NT2/D1 (cell line): ENCODE measurements at regions not wholly inside any gene's neighbourhood (a gene's known extent, or its start where the extent isn't known, plus 50 kb on each side); places are given as distances from the start of the nearest gene placed in this dataset.

Source experiments
- DNase-seq: peaks from one replicate; pipeline ENCODE4 v3.0.0-alpha.2; 2011; ENCODE audit warnings: low read depth, low spot score
- H3K27me3 ChIP-seq: 2 replicates; pipeline ENCODE4 v1.6.0; 2011; ENCODE audit warnings: mild to moderate bottlenecking; ENCODE audit not compliant: insufficient read length, insufficient read depth
- H3K36me3 ChIP-seq: 2 replicates; pipeline ENCODE4 v1.6.1; 2011; ENCODE audit warnings: mild to moderate bottlenecking, low read length, mixed read lengths; ENCODE audit not compliant: insufficient read depth, insufficient read length
- H3K4me1 ChIP-seq: 2 replicates; pipeline ENCODE4 v1.5.1; 2011; ENCODE audit not compliant: insufficient read depth, insufficient read length
- H3K4me3 ChIP-seq: 2 replicates; pipeline ENCODE4 v1.5.1; 2011; ENCODE audit warnings: low read depth; ENCODE audit not compliant: insufficient read length
- H3K9ac ChIP-seq: 2 replicates; pipeline ENCODE4 v1.6.0; 2011; ENCODE audit warnings: low read depth; ENCODE audit not compliant: insufficient read length
- H3K9me3 ChIP-seq: 2 replicates; pipeline ENCODE4 v1.5.1; 2011; ENCODE audit warnings: mild to moderate bottlenecking, low read length; ENCODE audit not compliant: insufficient read depth
- SUZ12 ChIP-seq: IDR thresholded peaks from 2 replicates; pipeline ENCODE4 v1.6.1; 2011; ENCODE audit not compliant: insufficient read length, insufficient read depth; ENCODE audit errors: extremely low read depth
- YY1 ChIP-seq: IDR thresholded peaks from 2 replicates; pipeline ENCODE4 v1.6.1; 2011; ENCODE audit not compliant: insufficient read length, insufficient read depth
- ZNF274 ChIP-seq: IDR thresholded peaks from 2 replicates; pipeline ENCODE4 v1.6.1; 2011; ENCODE audit warnings: mild to moderate bottlenecking, low read depth, low read length

- H3K9ac ChIP-seq = no peak overlapping the region
- no peak for DNase-seq
- no peaks in the 10 kb centered on the region for H3K9me3 ChIP-seq
- no peaks in the 10 kb centered on the region for H3K27me3 ChIP-seq
- H3K4me1 ChIP-seq = no peaks in the 10 kb centered on the region
- no peak overlapping the region for H3K4me3 ChIP-seq
- no peaks in the 10 kb centered on the region for H3K36me3 ChIP-seq
- TF ChIP-seq ZNF274 (no peak), YY1 (no peak)
Observed at GRCh38 chr10:128710798-128711183, 584.6 kb upstream of the MKI67 start.

DNA sequence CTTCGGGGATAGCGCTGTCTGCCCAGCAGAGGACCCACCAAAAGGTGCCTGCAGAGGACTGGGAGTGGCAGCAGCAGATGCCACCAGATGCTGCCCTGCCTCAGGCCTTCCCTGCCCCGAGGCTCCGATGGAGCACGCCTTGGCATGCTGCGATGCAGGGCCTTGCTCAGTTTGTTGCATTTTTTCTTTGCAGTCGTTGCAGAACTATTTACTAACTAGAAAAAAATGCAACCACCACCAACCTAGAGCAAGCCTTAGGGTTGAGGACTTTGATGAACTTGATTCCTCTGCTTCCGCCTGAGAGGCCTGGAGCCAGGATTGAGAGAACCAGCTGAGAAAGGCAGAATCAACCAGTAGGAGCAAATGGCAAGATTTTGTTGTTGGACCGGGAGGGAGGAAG lies 585.6 kb upstream of the MKI67 start:
- no peak for TF ChIP-seq ZNF274
- no peak for TF ChIP-seq SUZ12
- no peak for TF ChIP-seq YY1
- Histone ChIP-seq H3K4me1 (no peaks in the 10 kb centered on the region), H3K27me3 (no peaks in the 10 kb centered on the region), H3K36me3 (no peaks in the 10 kb centered on the region), H3K9me3 (no peaks in the 10 kb centered on the region), H3K4me3 (no peak overlapping the region), H3K9ac (no peak overlapping the region)
- DNase-seq = no peak

GRCh38 chr10:128712661-128713400 lies 586.6 kb upstream of the MKI67 start:
- H3K9me3 ChIP-seq = no peaks in the 10 kb centered on the region
- H3K4me3 ChIP-seq = no peak overlapping the region
- no peaks in the 10 kb centered on the region for H3K4me1 ChIP-seq
- H3K27me3 ChIP-seq = no peaks in the 10 kb centered on the region
- no peaks in the 10 kb centered on the region for H3K36me3 ChIP-seq
- TF ChIP-seq ZNF274 = no peak
- no peak for TF ChIP-seq YY1
- TF ChIP-seq SUZ12 = no peak
- H3K9ac ChIP-seq = no peak overlapping the region
- no peak for DNase-seq

DNA sequence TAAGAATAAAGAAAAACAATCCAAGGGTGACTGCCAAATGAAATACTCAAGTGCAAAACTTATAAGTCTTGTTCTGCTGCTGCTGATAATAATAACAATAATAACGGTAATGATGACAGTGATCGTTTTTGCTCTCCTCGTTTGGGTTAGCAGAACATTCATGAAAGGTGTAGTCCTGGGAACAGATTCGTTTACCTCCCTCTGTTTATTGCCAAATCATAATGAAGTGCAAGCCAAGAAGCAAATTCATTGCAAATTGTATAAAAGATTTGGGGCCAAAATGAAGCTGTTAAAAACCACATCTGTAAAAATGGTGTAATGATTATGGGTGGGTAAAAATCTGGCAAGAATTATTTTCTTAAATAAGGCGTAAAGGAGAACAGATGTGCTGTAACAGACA lies 587.2 kb upstream of the MKI67 start:
- no peak overlapping the region for H3K9ac ChIP-seq
- no peaks in the 10 kb centered on the region for H3K4me1 ChIP-seq
- no peaks in the 10 kb centered on the region for H3K36me3 ChIP-seq
- TF ChIP-seq SUZ12 (no peak), YY1 (no peak), ZNF274 (no peak)
- DNase-seq = no peak
- H3K27me3 ChIP-seq = no peaks in the 10 kb centered on the region
- no peak overlapping the region for H3K4me3 ChIP-seq
- H3K9me3 ChIP-seq = no peaks in the 10 kb centered on the region

GRCh38 chr10:128713874-128714570 lies 587.8 kb upstream of the MKI67 start:
- H3K27me3 ChIP-seq = no peaks in the 10 kb centered on the region
- no peak for TF ChIP-seq SUZ12
- no peak for TF ChIP-seq YY1
- TF ChIP-seq ZNF274 = no peak
- H3K9me3 ChIP-seq = no peaks in the 10 kb centered on the region
- H3K9ac ChIP-seq = no peak overlapping the region
- no peaks in the 10 kb centered on the region for H3K4me1 ChIP-seq
- no peaks in the 10 kb centered on the region for H3K36me3 ChIP-seq
- H3K4me3 ChIP-seq = no peak overlapping the region
- DNase-seq = no peak

DNA sequence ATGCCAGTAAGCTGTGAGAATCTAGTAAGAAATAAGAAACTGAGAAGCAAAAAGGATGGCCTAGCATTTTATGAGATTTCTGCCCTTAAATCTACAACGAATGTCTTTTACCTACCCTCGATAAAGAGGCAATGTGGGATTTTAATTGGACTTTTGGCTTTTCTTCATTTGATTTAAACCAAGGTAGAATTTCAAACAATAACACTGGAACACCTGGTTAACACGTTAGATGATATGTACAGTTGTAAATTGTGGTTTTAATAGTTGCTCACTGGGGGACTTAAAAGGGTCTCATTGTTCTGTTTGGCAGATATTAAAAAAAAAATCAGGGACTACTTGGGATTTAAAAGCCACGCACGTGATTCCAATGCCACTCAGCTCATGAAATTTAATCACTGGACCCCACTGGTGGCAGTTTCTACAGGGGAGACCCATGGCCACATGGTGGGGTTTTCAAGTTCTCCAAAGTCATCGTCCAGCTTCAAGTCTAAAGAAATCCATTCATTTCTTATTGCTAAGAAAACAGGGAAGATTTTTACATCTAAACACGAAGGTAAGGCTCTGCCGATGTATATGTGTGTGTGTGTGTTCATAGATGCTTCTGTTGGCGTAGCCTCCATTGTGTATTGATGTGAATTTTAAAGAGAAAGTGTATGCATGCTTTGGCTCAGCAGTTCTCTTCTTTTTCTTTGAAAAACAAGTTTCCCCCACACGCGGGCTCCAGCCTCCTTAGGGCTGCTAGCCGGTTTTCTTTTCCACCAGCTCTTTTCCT lies 588.6 kb upstream of the MKI67 start:
- Histone ChIP-seq H3K9ac (no peak overlapping the region), H3K4me3 (no peak overlapping the region), H3K27me3 (no peaks in the 10 kb centered on the region), H3K4me1 (no peaks in the 10 kb centered on the region), H3K36me3 (no peaks in the 10 kb centered on the region), H3K9me3 (no peaks in the 10 kb centered on the region)
- TF ChIP-seq SUZ12 = no peak
- no peak for TF ChIP-seq YY1
- TF ChIP-seq ZNF274 = no peak
- DNase-seq = no peak

- H3K27me3 ChIP-seq = no peaks in the 10 kb centered on the region
- no peaks in the 10 kb centered on the region for H3K4me1 ChIP-seq
Observed at GRCh38 chr10:128716181-128716580, 590.0 kb upstream of the MKI67 start.

More at GRCh38 chr10:128716181-128716580, 590.0 kb upstream of the MKI67 start:
- no peak for DNase-seq
- no peak overlapping the region for H3K4me3 ChIP-seq
- no peak overlapping the region for H3K9ac ChIP-seq
- H3K9me3 ChIP-seq = no peaks in the 10 kb centered on the region
- no peaks in the 10 kb centered on the region for H3K36me3 ChIP-seq
- TF ChIP-seq YY1 (no peak), SUZ12 (no peak), ZNF274 (no peak)
